Choroid plexus epithelial cell (primary cell): ENCODE measurements at regions not wholly inside any gene's neighbourhood (a gene's known extent, or its start where the extent isn't known, plus 50 kb on each side); places are given as distances from the start of the nearest gene placed in this dataset.

Source experiments
- DNase-seq: peaks from one replicate; pipeline ENCODE4 v3.0.0-alpha.2; 2010; ENCODE audit warnings: low read depth
- H3K4me3 ChIP-seq: 2 replicates; pipeline ENCODE4 v1.5.1; 2011; ENCODE audit warnings: low read depth, mild to moderate bottlenecking, control low read depth, low read length, moderate library complexity
- TF ChIP-seq, protein P1 (sequence below): conservative IDR thresholded peaks from 2 replicates; pipeline ENCODE4 v1.5.1; 2011; ENCODE audit warnings: low read depth, mild to moderate bottlenecking, control low read depth, inconsistent platforms, low read length, moderate library complexity

DNA sequence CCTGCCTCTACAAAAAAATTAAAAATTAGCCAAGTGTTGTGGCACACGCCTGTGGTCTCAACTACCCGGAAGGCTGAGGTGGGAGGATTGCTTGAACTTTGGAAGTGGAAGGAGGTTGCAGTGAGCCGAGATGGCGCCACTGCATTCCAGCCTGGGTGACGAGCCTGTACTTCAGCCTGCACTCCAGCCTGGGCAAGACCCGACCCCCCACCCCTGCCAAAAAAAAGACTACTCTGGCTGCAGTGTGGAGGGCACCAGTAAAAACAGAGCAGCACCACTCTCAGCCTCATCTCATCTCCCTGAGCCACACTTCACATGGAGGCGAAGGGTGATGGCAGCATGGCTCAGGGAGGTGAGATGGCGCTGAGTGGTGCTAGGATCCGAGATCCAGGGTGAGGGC is 50.3 kb upstream of the THY1 start:
- no peak for DNase-seq
- TF ChIP-seq, protein P1, sequence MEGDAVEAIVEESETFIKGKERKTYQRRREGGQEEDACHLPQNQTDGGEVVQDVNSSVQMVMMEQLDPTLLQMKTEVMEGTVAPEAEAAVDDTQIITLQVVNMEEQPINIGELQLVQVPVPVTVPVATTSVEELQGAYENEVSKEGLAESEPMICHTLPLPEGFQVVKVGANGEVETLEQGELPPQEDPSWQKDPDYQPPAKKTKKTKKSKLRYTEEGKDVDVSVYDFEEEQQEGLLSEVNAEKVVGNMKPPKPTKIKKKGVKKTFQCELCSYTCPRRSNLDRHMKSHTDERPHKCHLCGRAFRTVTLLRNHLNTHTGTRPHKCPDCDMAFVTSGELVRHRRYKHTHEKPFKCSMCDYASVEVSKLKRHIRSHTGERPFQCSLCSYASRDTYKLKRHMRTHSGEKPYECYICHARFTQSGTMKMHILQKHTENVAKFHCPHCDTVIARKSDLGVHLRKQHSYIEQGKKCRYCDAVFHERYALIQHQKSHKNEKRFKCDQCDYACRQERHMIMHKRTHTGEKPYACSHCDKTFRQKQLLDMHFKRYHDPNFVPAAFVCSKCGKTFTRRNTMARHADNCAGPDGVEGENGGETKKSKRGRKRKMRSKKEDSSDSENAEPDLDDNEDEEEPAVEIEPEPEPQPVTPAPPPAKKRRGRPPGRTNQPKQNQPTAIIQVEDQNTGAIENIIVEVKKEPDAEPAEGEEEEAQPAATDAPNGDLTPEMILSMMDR: no peak
- H3K4me3 ChIP-seq: no peak overlapping the region

DNA sequence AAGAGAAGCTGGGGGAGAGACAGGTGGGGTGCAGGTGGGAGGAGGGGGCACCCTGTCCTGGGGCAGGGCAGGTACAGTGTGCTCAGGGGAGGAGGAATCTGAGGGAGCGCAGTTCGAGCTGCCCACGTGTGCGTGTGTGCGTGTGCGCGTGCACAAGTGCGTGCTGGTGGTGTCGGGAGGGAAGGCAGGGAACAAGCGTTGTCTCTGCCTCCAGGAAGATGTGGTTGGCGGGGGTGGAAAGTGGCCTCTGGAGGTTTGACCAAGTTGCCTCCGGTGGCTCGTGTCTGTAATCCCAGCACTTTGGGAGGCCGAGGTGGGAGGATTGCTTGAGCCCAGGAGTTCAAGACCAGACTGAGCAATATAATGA is 49.9 kb upstream of the THY1 start:
- DNase-seq: no peak
- TF ChIP-seq, protein P1: no peak
- H3K4me3 ChIP-seq: no peak overlapping the region
